A673 (cell line): ENCODE measurements at regions not wholly inside any gene's neighbourhood (a gene's known extent, or its start where the extent isn't known, plus 50 kb on each side); places are given as distances from the start of the nearest gene placed in this dataset.

Experiments
- BruUV-seq: library from RNA; stranded (reverse); fragments of 400-500 nt; replicated peaks from 2 replicates; lab custom pipeline; 2021; lab: Mats Ljungman, UMichigan
- CTCF ChIA-PET: fragments of 300-600 bp; sonication (Branson Sonifier 250); formaldehyde crosslinking; loops from one replicate; lab custom pipeline; 2022; ENCODE audit warnings: antibody characterized with exemption; lab: Charles Lee
- POLR2A ChIA-PET: fragments of 300-600 bp; sonication (Branson Sonifier 250); formaldehyde crosslinking; loops from one replicate; lab custom pipeline; 2022; ENCODE audit warnings: antibody characterized with exemption; ENCODE audit not compliant: low non-redundant PET; lab: Charles Lee
- DNase-seq: peaks from one replicate; pipeline ENCODE4 v3.0.0-alpha.2; 2015; ENCODE audit warnings: low spot score
- H3K27ac ChIP-seq: fragments of 200-600 bp; sonication (generic); 2 replicates; pipeline ENCODE4 v1.5.1; 2016; ENCODE audit warnings: mixed run types, low read depth, mild to moderate bottlenecking, mixed read lengths, antibody characterized with exemption, low read length; ENCODE audit not compliant: poor library complexity, severe bottlenecking
- H3K27me3 ChIP-seq: fragments of 200-600 bp; sonication (generic); replicated peaks from 2 replicates; pipeline ENCODE4 v1.6.1; 2017; ENCODE audit warnings: mixed run types, low read depth, mild to moderate bottlenecking, mixed read lengths, antibody characterized with exemption, low read length; ENCODE audit not compliant: insufficient read depth, poor library complexity
- H3K36me3 ChIP-seq: fragments of 200-600 bp; sonication (generic); 2 replicates; pipeline ENCODE4 v1.6.1; 2016; ENCODE audit warnings: mixed run types, mild to moderate bottlenecking, mixed read lengths, antibody characterized with exemption, low read length; ENCODE audit not compliant: insufficient read depth, poor library complexity, severe bottlenecking
- H3K4me1 ChIP-seq: fragments of 200-600 bp; sonication (generic); 2 replicates; pipeline ENCODE4 v1.6.1; 2017; ENCODE audit warnings: mixed run types, mild to moderate bottlenecking, mixed read lengths, antibody characterized with exemption, low read length; ENCODE audit not compliant: insufficient read depth, poor library complexity, severe bottlenecking
- H3K4me3 ChIP-seq: fragments of 200-600 bp; sonication (generic); 2 replicates; pipeline ENCODE4 v1.5.1; 2016; ENCODE audit warnings: low read depth, mixed run types, mild to moderate bottlenecking, mixed read lengths, low read length; ENCODE audit not compliant: poor library complexity, severe bottlenecking
- H3K9me3 ChIP-seq: fragments of 200-600 bp; sonication (generic); 2 replicates; pipeline ENCODE4 v1.6.1; 2016; ENCODE audit warnings: mixed run types, low read depth, mild to moderate bottlenecking, mixed read lengths, antibody characterized with exemption, low read length; ENCODE audit not compliant: poor library complexity, severe bottlenecking
- EZH2 ChIP-seq: fragments of 200-600 bp; sonication (generic); IDR thresholded peaks from 2 replicates; pipeline ENCODE4 v1.6.1; 2017; ENCODE audit warnings: borderline replicate concordance, low read depth, mild to moderate bottlenecking, mixed read lengths, antibody characterized with exemption, low read length; ENCODE audit not compliant: poor library complexity, severe bottlenecking
- intact Hi-C: fragments of 100-400 bp; cut with micrococcal nuclease; formaldehyde crosslinking; loops from one replicate; pipeline ENCODE4 v1.10.0; 2022; ENCODE audit not compliant: unreplicated experiment
- TF ChIP-seq, protein P1 (sequence below): fragments of 300-800, 200-600 bp; sonication (generic); conservative IDR thresholded peaks from 2 replicates; pipeline ENCODE4 v1.5.1; 2017; ENCODE audit warnings: low read depth, mild to moderate bottlenecking, antibody characterized with exemption, low read length, moderate library complexity, mixed read lengths

DNA sequence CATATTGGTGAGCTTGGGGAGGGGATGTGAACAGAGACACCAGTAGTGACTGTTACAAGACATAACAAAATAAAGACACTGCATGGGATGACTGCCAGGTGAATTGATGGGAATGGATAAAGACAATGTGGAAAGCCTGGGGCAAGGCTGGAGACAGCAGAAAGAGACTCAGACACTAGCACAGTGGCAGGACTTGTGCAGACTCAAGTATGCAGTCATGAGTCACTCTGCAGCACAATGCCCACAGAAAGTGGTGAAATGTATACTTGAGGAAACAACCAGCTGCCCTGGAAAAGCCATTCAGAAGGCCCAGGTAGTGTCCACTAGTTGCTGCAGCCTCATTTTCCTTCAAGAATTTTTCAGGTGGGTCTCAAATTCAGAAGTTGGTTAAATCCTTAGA, 452.3 kb downstream of the MID1IP1 start:
- Histone ChIP-seq H3K27me3 (peaks cover 5% of the 10 kb centered on the region), H3K4me1 (no peaks in the 10 kb centered on the region), H3K36me3 (no peaks in the 10 kb centered on the region), H3K27ac (no peak overlapping the region), H3K4me3 (no peak overlapping the region), H3K9me3 (no peaks in the 10 kb centered on the region)
- DNase-seq = no peak
- POLR2A ChIA-PET = no interaction called here
- CTCF ChIA-PET = no interaction called here
- intact Hi-C loops = no loop called here
- no peak for TF ChIP-seq EZH2
- TF ChIP-seq, protein P1, sequence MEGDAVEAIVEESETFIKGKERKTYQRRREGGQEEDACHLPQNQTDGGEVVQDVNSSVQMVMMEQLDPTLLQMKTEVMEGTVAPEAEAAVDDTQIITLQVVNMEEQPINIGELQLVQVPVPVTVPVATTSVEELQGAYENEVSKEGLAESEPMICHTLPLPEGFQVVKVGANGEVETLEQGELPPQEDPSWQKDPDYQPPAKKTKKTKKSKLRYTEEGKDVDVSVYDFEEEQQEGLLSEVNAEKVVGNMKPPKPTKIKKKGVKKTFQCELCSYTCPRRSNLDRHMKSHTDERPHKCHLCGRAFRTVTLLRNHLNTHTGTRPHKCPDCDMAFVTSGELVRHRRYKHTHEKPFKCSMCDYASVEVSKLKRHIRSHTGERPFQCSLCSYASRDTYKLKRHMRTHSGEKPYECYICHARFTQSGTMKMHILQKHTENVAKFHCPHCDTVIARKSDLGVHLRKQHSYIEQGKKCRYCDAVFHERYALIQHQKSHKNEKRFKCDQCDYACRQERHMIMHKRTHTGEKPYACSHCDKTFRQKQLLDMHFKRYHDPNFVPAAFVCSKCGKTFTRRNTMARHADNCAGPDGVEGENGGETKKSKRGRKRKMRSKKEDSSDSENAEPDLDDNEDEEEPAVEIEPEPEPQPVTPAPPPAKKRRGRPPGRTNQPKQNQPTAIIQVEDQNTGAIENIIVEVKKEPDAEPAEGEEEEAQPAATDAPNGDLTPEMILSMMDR = no peak
- no TSS peak for BruUV-seq

DNA sequence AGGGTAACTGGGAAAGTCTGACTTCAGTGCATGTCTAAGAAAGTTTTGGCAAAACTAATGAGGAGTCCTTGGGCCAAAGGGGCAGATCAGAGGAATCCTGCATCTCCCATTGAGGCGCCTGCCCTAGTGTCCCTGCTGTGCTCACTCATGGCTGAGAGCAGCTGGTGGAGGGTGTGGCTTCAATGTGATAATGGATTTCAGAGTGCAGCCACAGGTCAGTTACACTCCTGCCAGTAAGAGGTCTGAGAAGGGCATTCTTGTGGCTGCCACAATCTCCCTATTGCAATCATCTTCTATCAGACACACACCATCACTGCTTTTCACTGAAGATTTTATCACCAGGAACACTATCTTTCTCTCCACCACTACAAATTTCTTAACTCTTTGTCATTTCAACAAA, 457.1 kb downstream of the MID1IP1 start:
- H3K27me3 ChIP-seq = no peaks in the 10 kb centered on the region
- intact Hi-C loops = no loop called here
- CTCF ChIA-PET = no interaction called here
- no TSS peak for BruUV-seq
- no peaks in the 10 kb centered on the region for H3K9me3 ChIP-seq
- DNase-seq = no peak
- no peaks in the 10 kb centered on the region for H3K4me1 ChIP-seq
- POLR2A ChIA-PET = interaction anchor here (0.6 kb wide), 1 partner anchor 1569 kb away, joined by 5 read pairs; no protein-coding TSS in a partner anchor
- TF ChIP-seq, protein P1 = no peak
- no peak for TF ChIP-seq EZH2
- H3K4me3 ChIP-seq = no peak overlapping the region
- no peaks in the 10 kb centered on the region for H3K36me3 ChIP-seq
- no peak overlapping the region for H3K27ac ChIP-seq

DNA sequence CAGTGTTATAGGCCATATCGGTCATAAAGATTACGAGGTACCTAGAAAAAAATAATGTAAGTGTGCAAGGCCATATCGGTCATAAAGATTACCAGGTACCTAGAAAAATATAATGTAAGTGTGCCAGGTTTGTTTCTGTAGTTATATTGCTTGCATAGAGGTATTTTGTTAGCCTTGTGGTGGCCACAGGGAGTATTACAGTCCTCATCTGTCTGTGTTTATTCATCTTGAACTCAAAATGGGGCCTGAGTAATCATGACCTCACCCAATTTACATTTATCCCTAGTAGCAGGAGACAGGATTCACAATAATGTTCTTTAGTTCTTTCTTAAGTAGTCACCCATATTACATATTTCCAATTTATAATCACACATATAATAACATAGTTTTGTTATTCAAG, 459.7 kb downstream of the MID1IP1 start:
- ChIA-PET CTCF (no interaction called here), POLR2A (no interaction called here)
- Histone ChIP-seq H3K4me3 (no peak overlapping the region), H3K27me3 (no peaks in the 10 kb centered on the region), H3K4me1 (no peaks in the 10 kb centered on the region), H3K9me3 (no peaks in the 10 kb centered on the region), H3K27ac (no peak overlapping the region), H3K36me3 (no peaks in the 10 kb centered on the region)
- intact Hi-C loops = no loop called here
- no TSS peak for BruUV-seq
- no peak for TF ChIP-seq EZH2
- TF ChIP-seq, protein P1 = no peak
- no peak for DNase-seq
